Stimulated activated naive CD4-positive, alpha-beta T cell (primary cell): ENCODE measurements at regions not wholly inside any gene's neighbourhood (a gene's known extent, or its start where the extent isn't known, plus 50 kb on each side); places are given as distances from the start of the nearest gene placed in this dataset.
"Not testable (repeated sequence)": the region's sequence is repeated elsewhere in the genome, so short reads cannot be mapped to it uniquely, and the experiment has no call there.

ENCODE experiments used
- DNase-seq, 6 experiments: peaks; one replicate each; lab custom pipeline; 2025; lab: John Stamatoyannopoulos, UW

GRCh38 chr13:86579662-86580061 is 780.4 kb upstream of the SLITRK6 start:
- DNase-seq: no peak

- DNase-seq: no peak
Measured at GRCh38 chr13:86581706-86582105, 782.5 kb upstream of the SLITRK6 start.

- no peak for DNase-seq
Measured at GRCh38 chr13:86584301-86584700, 785.1 kb upstream of the SLITRK6 start.

- no peak for DNase-seq
Measured at GRCh38 chr13:86585835-86586234, 786.6 kb upstream of the SLITRK6 start.

GRCh38 chr13:86591862-86592261 is 792.6 kb upstream of the SLITRK6 start:
- no peak for DNase-seq

- no peak for DNase-seq
Measured at GRCh38 chr13:86601351-86601750, 802.1 kb upstream of the SLITRK6 start.

GRCh38 chr13:86606264-86606663 is 807.0 kb upstream of the SLITRK6 start:
- no peak for DNase-seq

GRCh38 chr13:86608701-86609100 is 809.5 kb upstream of the SLITRK6 start:
- no peak for DNase-seq

GRCh38 chr13:86633346-86633745 is 834.1 kb upstream of the SLITRK6 start:
- no peak for DNase-seq

- not testable (repeated sequence) for DNase-seq
Measured at GRCh38 chr13:86651171-86651570, 852.0 kb upstream of the SLITRK6 start.

- DNase-seq: no peak
Measured at GRCh38 chr13:86653009-86653408, 853.8 kb upstream of the SLITRK6 start.

GRCh38 chr13:86655561-86655960 is 856.3 kb upstream of the SLITRK6 start:
- no peak for DNase-seq

GRCh38 chr13:86660090-86660489 is 860.9 kb upstream of the SLITRK6 start:
- DNase-seq: no peak

GRCh38 chr13:86665842-86666241 is 866.6 kb upstream of the SLITRK6 start:
- no peak for DNase-seq

GRCh38 chr13:86673931-86674431 is 874.8 kb upstream of the SLITRK6 start:
- DNase-seq: no peak

GRCh38 chr13:86681223-86681622 is 882.0 kb upstream of the SLITRK6 start:
- no peak for DNase-seq

GRCh38 chr13:86684402-86684801 is 885.2 kb upstream of the SLITRK6 start:
- no peak for DNase-seq

GRCh38 chr13:86689911-86690310 is 890.7 kb upstream of the SLITRK6 start:
- no peak for DNase-seq

GRCh38 chr13:86692291-86692690 is 893.1 kb upstream of the SLITRK6 start:
- no peak for DNase-seq

GRCh38 chr13:86710013-86710412 is 910.8 kb upstream of the SLITRK6 start:
- no peak for DNase-seq

GRCh38 chr13:86710896-86711295 is 911.7 kb upstream of the SLITRK6 start:
- no peak for DNase-seq

GRCh38 chr13:86714495-86714894 is 915.3 kb upstream of the SLITRK6 start:
- DNase-seq: no peak

GRCh38 chr13:86725105-86725504 is 925.9 kb upstream of the SLITRK6 start:
- DNase-seq: no peak

- DNase-seq: no peak
Measured at GRCh38 chr13:86729206-86729605, 930.0 kb upstream of the SLITRK6 start.

- no peak for DNase-seq
Measured at GRCh38 chr13:86731987-86732386, 932.8 kb upstream of the SLITRK6 start.
